ENCODE measurements at regions not wholly inside any gene's neighbourhood (a gene's known extent, or its start where the extent isn't known, plus 50 kb on each side); places are given as distances from the start of the nearest gene placed in this dataset.

- TF ChIP-seq CTCF (IDR thresholded peaks at IDR 0.05; ENCODE audit: extremely low read depth in 1 of 2, insufficient read depth in 1 of 2, low read depth in 1 of 2, low read length in 2 of 2) (no peak), FOS (IDR thresholded peaks at IDR 0.05; ENCODE audit: borderline replicate concordance, insufficient read depth, low read length) (no peak), MYC (IDR thresholded peaks at IDR 0.05; ENCODE audit: low read depth, low read length) (no peak), GATA2 (IDR thresholded peaks at IDR 0.05; ENCODE audit: insufficient read depth, insufficient read length, low read depth, low read length) (no peak), EZH2 (IDR thresholded peaks at IDR 0.05; ENCODE audit: borderline replicate concordance, low read depth, low read length, severe bottlenecking) (no peak), POLR2AphosphoS5 (IDR thresholded peaks at IDR 0.05; ENCODE audit: insufficient read depth, low read depth, low read length) (no peak), MAX (IDR thresholded peaks at IDR 0.05; ENCODE audit: insufficient read depth, insufficient read length) (no peak), JUN (IDR thresholded peaks at IDR 0.05; ENCODE audit: borderline replicate concordance, insufficient read depth, insufficient read length, low read depth) (no peak), POLR2A (IDR thresholded peaks at IDR 0.05; ENCODE audit: low read depth, low read length) (no peak)
- FAIRE-seq: no peak
- intact Hi-C loops (cut with micrococcal nuclease): no loop called here
- Histone ChIP-seq H3K36me3 (ENCODE audit: control insufficient read depth in 2 of 2, extremely low read depth in 1 of 2, insufficient read depth in 2 of 2, low read length in 2 of 2) (no peaks in the 10 kb centered on the region), H3K27ac (ENCODE audit: insufficient read depth, low read depth, low read length) (no peak overlapping the region), H3K4me2 (ENCODE audit: insufficient read depth, low read length) (no peak overlapping the region), H3K9ac (replicated peaks; ENCODE audit: extremely low read depth, insufficient read depth, low read length) (no peak overlapping the region), H4K20me1 (replicated peaks; ENCODE audit: control insufficient read depth, extremely low read depth, insufficient read depth, low read length) (no peaks in the 10 kb centered on the region), H3K79me2 (ENCODE audit: control insufficient read depth, insufficient read depth, low read length) (no peaks in the 10 kb centered on the region), H3K9me1 (replicated peaks; ENCODE audit: control insufficient read depth, extremely low read depth, insufficient read depth, low read length) (no peaks in the 10 kb centered on the region), H3K9me3 (replicated peaks; ENCODE audit: control insufficient read depth, insufficient read depth, low read length) (no peaks in the 10 kb centered on the region), H3K27me3 (ENCODE audit: control insufficient read depth in 2 of 2, insufficient read depth in 2 of 2, low read length in 2 of 2) (no peaks in the 10 kb centered on the region), H2AFZ (ENCODE audit: low read depth, low read length) (no peak overlapping the region), H3K4me3 (replicated peaks in 1 of 3; ENCODE audit: insufficient read depth in 1 of 3, low read depth in 1 of 3, low read length in 3 of 3) (no peak overlapping the region), H3K4me1 (ENCODE audit: control insufficient read depth, extremely low read depth, insufficient read depth, low read length) (no peaks in the 10 kb centered on the region)
- ChIA-PET CTCF (no interaction called here), POLR2A (no interaction called here)
- dilution Hi-C loops (cut with MboI; ENCODE audit: extremely low pct_ligation_motif_present, low sequenced_read_pairs): no loop called here
- no TSS peak for BruUV-seq (replicated peaks)
- no peak for DNase-seq (ENCODE audit: low read depth, low spot score)
These were observed 276.6 kb upstream of the DIO3 start for GRCh38 chr14:101284711-101285110.

Data from endothelial cell of umbilical vein (primary cell).